ENCODE measurements at regions not wholly inside any gene's neighbourhood (a gene's known extent, or its start where the extent isn't known, plus 50 kb on each side); places are given as distances from the start of the nearest gene placed in this dataset.

DNA sequence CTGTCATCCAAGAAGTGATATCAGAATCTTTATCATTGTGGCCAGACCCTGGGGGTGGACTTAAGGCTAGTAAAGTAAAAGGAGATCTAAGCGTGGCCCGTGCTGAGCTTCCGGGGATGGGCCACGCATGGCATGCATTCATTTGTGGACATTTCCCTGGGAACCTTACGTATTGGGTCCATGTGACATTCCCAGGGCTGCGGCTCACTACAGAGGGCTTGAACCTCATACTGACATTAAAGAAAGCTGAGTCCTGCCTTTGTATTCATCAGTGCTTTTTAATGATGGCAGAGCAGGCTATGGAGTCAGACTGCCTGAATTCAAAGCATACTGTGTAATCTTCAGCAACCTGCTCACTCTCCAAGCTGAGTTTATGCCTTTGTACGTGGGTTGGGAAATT lies 152.2 kb upstream of the AFDN start:
- DNase-seq (ENCODE audit: low read depth), result no peak

DNA sequence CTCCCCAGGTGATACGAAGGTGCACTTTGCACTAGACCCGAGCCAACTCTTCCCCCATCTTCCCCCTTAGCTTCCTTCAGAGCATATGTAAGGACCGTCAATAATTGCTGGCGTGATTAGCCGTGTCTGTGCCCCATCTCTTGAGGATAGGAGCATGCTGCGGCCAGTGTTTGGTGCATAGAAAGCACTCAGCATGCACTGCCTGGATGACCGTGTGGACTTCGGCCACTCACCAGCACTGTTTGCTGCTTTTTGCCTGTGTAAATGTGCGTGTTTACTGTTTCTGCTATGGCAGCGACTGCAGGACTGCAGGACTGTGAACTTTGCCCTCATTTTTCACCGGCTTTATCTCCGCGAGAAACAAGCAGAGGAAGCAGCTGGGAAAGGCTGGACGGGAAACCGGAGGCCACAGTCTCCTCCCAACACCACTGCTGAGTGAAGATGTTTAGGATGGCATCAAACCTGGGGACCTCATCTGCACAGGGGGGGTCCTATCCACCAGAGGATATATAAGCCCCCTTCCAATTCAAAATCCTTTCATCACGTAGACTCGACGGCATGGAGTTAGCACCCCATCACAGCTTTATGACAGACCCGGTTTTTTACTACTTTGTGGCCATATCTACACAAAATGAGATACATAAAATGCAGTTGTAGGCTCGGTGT lies 150.6 kb upstream of the AFDN start:
- DNase-seq (ENCODE audit: low read depth), result no peak

DNA sequence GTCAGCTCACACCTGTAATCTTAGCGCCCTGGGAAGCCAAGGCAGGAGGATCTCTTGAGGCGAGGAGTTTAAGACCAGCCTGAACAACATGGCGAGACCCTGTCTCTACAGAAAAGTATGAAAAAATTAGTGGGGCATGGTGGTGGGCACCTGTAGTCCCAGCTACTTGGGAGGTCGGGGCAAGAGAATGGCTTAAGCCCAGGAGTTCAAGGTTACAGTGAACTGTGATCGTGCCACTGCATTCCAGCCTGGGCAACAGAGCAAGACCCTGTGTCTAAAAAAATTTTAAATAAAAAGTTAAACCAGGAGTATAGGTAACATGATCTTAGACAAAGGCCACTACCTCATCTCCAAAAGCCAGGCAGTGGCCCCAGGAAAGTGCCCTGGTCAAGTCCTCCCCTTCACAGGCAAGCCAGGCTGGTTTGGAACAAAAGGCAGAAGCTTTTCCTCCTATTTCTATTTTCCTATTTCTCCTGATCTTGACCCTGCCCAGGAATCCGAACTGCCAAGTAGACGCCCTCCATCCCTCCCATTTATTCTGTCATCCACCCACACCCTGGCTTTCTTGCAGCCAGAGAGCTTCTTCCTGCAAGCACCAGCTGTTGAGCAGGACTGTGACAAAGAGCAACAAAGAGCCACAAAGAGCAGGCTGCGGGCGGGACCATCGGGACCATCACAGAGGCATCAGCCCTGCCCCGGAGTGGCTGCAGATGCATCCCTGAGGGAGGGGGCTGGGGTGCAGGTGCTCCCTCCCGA lies 149.9 kb upstream of the AFDN start:
- DNase-seq (ENCODE audit: low read depth), result no peak

DNA sequence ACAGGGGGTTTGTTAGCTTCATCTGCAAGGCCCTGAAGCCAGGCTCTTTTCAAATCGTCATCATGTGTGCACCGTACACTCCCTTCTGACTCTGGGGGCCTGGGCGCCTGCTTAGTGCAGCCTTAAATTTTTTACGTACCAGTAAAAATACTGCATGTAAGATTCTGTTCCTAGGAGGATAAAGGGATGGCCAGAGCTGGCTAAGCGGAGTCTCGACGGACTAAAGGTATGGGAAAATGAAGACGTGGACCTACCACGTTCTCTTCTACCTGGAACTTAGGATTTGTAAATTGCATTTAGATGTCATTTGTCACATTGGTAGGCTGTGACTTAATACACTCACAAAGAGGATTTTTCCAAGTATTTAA lies 149.3 kb upstream of the AFDN start:
- DNase-seq (ENCODE audit: low read depth), result no peak

DNA sequence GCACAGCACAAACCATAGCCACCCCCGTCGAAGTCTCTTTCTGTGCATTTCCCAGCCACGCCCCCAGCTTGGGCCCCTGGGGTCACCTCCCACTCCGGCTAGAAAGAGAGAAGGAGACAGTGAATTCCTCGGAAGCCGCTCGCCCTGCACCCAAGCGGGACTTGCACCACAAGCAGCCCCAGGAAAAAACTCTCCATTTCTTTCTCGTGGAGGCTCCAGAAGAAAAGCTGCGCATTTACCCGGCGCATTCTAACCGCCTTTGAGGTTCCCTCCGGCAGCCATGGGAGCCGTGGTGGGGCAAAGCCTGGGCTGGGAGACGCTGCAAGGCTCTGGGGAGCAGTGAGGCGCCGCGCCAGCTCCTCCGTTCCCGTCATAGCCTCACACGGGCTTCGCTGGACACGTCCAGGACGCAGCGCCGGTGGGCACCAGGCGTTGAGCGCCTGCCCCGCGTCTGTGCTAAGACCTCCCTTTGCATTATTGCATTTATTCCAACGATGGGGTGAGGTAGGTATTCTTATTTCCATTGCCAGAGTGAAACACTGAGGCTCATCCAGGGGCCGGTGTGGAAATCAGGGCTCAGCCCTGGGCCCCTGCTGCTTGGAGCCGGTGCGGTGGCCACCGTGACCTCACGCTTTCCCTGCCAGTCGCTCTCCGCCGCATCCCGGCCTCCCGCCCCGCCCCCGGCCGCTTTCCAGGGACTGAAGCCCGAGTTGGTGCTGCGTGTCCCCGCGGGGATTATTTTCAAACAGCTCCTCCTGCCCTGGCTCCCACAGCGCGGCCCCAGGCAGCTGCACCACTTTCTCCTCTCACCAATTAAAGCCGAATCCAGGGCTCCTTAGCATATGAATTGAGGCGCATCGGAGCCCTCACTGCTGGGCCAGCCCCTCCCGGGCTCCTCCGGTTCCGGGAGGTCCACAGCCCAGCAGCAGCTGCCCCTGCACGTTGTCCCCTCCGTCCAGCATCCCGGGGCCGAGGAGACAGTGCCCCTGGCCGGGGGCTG lies 148.3 kb upstream of the AFDN start:
- DNase-seq (ENCODE audit: low read depth), result no peak

DNA sequence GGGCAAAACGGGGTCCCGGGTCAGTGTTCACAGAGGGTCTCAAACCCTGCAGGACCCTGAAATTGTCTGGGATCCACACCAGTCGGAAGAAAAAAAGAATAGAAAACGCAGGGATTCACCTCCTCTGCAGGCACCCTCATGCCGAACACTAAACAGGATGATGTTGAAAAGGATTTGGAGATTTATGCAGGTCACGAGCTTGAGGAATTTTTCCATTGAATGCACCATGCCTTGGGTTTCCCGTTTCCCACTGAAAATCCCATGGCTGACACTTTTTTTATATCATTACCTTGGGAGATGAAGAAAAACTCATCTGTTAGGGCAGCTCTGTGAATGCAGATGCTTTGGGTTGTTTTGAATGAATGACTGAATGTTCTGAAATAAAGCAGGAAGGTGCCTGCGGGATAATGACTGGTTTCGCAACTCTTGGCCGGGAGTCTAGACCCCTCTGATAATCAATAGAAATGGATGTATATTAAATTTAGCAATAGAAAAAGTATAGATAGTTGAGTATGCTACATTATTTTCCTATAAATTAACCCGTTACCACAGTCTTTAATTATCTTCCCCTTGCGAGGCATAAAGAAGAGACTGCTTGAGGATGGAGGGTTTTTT lies 147.5 kb upstream of the AFDN start:
- DNase-seq (ENCODE audit: low read depth), result no peak

DNA sequence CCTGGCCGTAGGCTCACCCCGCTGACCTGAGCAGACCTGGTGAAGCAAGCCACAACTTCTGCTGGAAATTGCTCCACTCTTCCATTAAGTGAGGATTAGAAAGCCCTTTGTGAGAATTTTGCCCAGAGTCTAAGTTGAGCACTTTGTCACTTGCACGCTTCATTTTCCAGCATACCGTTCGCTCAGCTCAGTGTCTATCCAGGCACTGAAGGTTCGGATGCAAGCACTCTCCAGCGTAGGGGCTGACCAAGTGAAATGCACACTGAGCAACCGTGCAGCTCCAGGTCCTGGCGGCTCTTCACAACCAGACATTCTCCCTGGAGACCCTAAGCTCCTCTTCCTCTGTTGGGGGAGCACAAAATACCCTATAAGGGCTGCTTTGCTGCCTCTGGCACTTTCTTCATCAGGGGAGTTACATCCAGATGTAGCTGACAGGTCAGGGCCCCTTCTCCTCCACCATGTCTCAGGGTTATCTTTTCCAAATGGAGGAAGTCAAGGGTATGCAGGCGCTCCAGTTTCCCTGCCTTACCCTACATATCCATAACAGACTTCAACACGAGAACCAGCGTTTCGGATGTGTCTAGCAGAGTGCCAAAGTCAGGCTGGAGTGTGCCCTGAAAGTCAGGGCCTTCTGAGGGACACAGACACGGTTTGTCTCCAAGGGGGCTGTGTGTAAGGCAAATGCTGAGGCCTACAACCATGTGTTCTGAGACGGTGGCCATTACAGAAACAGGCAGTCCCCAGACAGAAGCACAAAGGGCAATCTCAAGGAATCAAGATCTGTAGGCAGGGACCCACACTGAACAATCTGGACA lies 146.7 kb upstream of the AFDN start:
- no peak for DNase-seq (ENCODE audit: low read depth)

DNA sequence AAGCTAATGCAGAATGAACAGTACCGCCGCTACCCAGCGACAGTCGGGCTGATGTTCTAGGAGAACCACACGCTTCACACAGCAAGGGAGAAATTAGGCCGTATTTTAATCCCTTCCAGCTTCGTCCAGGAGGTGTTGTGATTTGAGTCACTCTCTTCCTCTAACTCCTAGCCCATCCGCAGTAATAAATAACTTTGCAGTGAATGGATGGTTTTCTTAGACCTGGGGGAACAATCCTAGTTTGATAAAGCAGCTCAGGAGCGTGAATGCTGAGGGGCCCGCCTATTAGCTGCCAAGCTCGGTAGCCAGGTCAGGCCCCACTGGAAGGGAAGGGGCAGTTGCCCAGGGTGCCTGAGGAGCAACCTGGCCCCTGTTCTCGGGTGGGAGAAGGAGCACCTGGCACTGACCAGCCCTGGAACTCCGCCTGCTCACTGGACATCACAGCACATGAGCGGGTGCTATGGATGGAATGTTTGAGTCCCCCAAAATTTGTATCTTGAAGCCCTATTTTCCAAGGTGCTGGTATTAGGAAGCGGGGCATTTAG lies 146.0 kb upstream of the AFDN start:
- DNase-seq (ENCODE audit: low read depth), result no peak

DNA sequence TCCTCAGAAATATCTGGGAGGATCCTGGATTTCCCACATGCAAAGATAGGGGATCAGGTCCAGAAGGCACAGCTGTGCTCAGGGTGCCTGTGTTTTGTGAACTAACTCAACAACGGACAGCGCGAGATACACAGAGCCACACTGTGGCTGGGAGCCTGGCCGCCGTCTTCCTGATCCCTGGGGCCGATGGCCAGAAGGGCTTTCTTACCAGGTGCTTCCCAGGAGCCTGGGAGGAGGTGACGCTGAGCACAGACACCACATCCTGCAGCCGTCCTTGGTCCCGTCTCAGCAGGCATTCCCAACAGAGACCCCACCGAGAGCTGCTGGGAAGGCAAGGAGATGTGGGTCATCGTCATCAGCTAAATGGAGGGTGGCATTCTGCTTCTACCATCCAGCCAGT lies 144.6 kb upstream of the AFDN start:
- DNase-seq (ENCODE audit: low read depth), result no peak

DNA sequence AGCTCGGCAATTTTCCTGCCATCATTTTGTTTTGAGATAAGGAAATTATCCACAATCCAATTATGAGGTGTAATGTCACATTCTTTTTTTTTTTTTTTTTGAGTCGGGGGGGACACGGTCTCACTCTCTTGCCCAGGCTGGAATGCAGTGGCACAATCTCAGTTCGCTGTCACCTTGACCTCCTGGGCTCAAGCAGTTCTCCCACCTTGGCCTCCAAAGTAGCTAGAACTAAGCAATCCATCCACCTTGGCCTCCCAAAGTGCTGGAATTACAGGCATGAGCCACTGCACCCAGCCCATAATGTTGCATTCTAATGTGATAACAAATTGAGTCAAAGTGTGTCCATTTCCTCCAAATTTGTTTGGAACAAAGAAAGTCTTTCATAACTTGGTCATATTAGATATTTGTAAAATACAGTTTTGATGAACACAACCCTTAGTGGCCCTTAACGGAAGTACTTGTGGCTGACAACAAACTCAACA lies 144.1 kb upstream of the AFDN start:
- no peak for DNase-seq (ENCODE audit: low read depth)

DNA sequence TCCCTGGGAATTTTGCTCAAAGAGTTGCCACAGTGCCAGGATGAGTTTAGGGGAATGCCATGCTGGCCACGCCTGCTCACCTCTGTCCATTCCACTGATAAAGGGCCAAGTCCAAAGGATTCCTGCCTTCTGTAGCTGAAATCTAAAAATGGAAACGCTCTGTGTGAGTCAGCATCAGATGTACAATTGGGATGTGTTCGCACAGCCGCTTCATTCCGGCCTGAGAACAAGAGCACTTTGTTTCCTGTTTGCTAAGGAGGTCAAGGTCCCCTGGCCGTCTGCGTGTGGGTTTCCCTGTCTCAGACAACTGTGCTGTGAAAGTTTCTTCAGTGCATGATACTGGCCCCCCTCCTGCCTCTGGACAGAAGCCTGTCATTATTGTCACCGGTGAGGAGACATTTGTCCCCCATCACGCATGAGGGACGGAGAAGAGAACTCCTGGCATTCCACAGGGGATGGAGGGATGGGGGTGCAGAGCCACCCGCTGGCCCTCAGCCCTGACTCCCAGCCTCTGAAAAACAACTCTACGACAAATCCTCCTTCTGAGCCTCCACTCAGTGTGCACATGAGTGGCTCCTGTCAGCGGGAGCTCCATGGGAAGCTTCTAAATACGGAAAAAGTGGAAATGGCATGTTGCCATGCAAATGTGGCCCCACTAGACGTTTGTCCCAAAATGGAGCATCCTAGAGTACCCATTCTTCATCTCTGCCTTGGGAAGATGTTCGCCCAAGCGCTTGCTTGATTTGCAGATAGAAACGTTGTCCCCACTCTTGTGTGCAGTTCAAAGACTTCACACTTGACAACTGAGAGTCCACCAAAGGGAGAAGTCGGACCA lies 143.5 kb upstream of the AFDN start:
- no peak for DNase-seq (ENCODE audit: low read depth)

DNA sequence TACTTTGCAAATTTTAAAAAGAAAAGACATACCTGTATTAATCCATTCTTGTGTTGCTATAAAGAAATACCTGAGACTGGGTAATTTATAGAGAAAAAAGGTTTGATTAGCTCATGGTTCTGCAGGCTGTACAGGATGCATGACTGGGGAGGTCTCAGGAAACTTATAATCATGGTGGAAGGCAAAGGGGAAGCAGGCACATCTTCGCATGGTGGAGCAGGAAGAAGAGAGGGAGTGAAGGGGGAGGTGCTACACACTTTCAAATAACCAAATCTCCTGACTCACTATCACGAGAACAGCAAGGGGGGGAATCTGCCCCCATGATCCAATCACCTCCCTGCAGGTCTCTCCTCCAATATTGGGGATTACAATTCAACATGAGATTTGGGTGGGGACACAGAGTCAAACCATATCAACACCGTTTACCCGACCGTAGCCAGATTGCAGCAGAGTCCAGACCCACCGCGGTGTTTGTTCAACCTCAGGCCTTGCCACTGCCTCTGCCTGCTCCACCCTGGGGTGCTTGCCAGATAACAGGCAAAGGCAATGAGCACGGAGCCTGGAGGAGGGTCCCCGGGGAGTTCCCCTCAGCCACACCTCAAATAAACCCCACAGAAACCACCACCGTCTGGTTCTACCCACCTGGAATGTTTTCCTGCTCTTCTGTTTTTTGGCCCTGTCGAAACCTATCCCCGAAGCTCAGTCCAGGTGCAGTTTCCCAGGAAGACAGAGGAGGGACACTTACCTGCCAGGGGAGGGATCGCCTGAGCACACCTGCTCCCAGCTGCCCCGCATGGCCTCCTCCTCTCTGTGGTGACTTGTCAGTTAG lies 142.2 kb upstream of the AFDN start:
- no peak for DNase-seq (ENCODE audit: low read depth)

DNA sequence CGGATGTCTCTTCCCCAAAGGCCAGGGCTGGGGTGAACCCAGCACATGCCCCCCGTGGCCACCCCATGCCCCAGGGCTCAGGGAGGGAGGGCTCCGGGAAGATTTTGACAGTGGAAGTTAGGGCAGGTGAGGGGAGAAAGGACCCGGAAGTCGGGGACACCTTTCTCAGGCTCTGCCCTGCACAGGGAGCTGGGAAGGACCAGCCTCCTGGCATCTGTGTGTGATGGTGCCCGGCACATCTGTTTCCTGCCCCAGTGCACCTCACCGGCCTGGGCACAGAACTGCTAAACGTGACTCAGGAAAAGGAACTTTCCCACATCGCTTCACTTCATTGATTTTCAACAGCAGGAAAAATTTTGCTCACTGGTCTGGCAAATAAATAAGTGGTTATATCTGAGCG lies 141.1 kb upstream of the AFDN start:
- DNase-seq (ENCODE audit: low read depth), result no peak

DNA sequence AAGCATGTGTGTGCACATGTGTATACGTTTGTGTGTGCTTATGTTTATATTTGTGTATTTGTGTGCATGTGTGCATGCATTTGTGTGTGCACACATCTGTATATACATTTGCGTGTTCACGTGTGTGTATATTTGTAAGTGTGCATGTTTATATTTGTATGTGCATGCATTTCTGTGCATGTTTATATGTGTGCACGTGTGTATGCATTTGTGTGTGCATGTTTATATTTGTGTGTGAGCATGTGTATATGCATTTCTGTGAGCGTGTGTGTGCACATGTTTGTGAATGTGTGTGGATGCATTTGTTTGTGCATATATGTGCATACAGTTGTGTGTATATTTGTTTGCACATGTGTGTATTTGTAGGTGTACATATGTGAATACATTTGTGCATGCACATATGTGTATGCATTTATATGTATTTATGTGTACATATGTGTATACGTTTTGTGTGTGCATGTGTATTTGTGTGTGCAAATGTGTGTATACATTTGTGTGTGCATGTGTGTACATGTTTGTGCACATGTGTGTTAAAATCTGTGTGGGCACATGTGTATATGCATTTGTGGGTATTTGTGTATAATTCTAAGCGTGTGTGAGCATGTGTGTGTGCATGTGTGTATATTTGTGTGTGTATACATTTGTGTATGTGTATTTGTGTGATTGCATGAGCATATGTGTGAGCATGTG lies 140.4 kb upstream of the AFDN start:
- no peak for DNase-seq (ENCODE audit: low read depth)

DNA sequence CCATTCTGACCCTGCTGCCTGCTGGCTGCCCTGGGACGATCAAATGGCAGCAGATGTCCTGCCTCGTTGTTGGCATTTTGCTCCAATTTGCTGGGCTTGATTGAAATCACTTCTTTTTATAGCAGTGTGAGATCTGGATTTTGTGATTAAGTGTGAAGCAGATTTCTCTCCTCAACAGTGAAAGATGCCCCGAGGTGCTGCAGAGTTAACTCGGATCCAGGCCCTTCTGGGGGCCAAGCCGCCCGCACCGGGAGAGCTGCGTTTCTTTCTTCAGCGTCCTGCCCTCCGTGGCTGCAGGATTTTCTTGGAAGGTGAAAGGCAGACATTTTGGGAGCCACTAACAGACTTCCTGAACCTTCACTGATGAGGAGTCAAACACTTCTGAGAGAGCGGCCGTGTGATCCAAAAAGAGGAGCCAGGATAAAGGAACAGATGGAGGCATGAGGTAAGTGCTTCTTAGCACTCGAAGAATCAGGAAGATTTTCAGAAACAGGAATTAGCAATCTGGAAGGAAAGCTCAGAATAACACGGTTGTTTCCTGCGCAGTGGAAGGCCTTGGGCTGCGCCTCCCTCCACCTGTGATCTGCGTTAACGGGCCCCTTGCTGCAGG lies 139.5 kb upstream of the AFDN start:
- no peak for DNase-seq (ENCODE audit: low read depth)

DNA sequence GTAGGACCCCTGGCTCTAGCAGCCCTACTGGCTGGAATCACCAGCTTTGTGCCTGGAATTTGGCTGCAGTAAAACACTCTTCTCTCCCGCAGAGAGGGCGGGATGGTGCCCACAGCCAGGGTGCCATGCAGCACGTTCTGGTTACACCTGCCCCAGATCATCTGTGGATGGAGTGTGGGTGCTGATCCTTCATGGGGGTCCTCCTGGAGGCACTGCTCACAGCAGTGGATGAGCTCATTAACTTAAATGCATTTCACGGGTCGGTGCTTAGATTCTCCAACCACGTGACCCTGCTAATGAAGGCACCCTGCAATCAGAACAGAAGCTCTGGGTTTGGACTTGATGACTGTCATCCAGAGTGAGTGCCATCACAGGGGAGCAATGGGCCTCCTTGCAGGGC lies 138.6 kb upstream of the AFDN start:
- DNase-seq (ENCODE audit: low read depth), result no peak

DNA sequence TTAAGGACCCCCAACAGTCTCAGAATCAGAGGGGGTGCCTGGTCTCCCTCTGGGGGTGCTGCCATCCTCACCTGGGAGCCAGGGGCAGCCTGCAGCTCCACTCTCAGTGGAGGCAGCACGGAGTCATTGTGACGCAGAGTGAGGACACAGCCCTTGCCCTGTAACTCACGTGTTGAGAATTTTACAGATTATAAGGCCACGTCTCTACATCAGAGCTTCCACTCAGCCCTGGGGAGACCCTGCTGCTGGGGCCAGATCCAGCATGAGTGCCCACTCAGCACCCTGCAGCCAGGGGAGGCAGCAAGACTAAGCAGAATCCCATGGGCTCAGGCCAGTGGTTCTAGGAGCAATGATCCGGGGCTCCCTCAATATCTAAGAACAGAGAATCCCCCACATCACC lies 137.4 kb upstream of the AFDN start:
- no peak for DNase-seq (ENCODE audit: low read depth)

DNA sequence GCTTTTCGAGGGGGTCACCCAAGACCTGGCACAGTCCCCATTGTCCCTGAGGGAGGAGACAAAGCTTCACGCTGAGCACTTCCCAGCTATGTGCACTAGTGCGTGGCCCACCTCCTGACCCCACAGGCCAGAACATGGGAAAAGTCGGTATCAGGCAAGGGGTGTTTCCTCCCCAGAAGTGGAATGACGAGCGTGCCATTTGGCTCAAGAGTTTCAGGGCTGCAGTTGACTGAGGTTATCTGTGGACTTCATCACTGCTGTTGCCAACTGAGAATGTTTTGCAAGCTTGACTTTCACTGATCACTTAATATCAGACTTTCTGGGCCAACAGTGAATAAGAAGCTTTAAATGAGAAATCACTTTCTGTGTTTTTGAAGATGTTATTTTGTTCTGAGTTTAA lies 137.0 kb upstream of the AFDN start:
- no peak for DNase-seq (ENCODE audit: low read depth)

Measured in activated T-helper 1 cell treated with Interleukin-2 at 50 U/mL for 16 hours (primary cell).